HepG2 (cell line): ENCODE measurements at regions not wholly inside any gene's neighbourhood (a gene's known extent, or its start where the extent isn't known, plus 50 kb on each side); places are given as distances from the start of the nearest gene placed in this dataset.

Experiments used
- ATF7-NPFF ChIP-seq: sonication (generic); formaldehyde crosslinking; IDR thresholded peaks from 2 replicates; pipeline ENCODE4 v1.8.1; 2023; ENCODE audit warnings: mild to moderate bottlenecking, low read depth, missing genetic modification reagents, moderate library complexity
- ETV5 ChIP-seq: IDR thresholded peaks from 2 replicates; pipeline ENCODE4 v1.6.1; 2018; ENCODE audit warnings: missing biosample characterization, missing genetic modification reagents, inconsistent platforms, borderline replicate concordance
- GFI1 ChIP-seq: sonication (generic); formaldehyde crosslinking; IDR thresholded peaks from 2 replicates; pipeline ENCODE4 v1.5.0; 2020; ENCODE audit warnings: missing genetic modification reagents, mild to moderate bottlenecking, borderline replicate concordance
- KLF6 ChIP-seq: IDR thresholded peaks from 2 replicates; pipeline ENCODE4 v1.8.0; 2016; ENCODE audit warnings: missing biosample characterization, missing genetic modification reagents
- MXD4 ChIP-seq: IDR thresholded peaks from 2 replicates; pipeline ENCODE4 v1.6.1; 2016; ENCODE audit warnings: mild to moderate bottlenecking, missing biosample characterization, missing genetic modification reagents
- TAF1 ChIP-seq: sonication (generic); formaldehyde crosslinking; IDR thresholded peaks from 2 replicates; pipeline ENCODE4 v1.4.0; 2020; ENCODE audit warnings: missing genetic modification reagents
- ZNF136 ChIP-seq: sonication (generic); formaldehyde crosslinking; IDR thresholded peaks from 2 replicates; pipeline ENCODE4 v1.8.1; 2022; ENCODE audit warnings: low read depth, mild to moderate bottlenecking, moderate library complexity, missing genetic modification reagents
- ZNF180 ChIP-seq: sonication (generic); formaldehyde crosslinking; IDR thresholded peaks from 2 replicates; pipeline ENCODE4 v1.4.0; 2020; ENCODE audit warnings: low read depth, missing genetic modification reagents, borderline replicate concordance
- ZNF251 ChIP-seq: sonication (generic); formaldehyde crosslinking; IDR thresholded peaks from 2 replicates; pipeline ENCODE4 v1.9.0; 2021; ENCODE audit warnings: mild to moderate bottlenecking, missing genetic modification reagents
- ZNF256 ChIP-seq: sonication (generic); formaldehyde crosslinking; conservative IDR thresholded peaks from 2 replicates; pipeline ENCODE4 v1.4.0; 2020; ENCODE audit warnings: missing genetic modification reagents
- ZNF878 ChIP-seq: sonication (generic); formaldehyde crosslinking; IDR thresholded peaks from 2 replicates; pipeline ENCODE4 v1.8.1; 2023; ENCODE audit warnings: mild to moderate bottlenecking, missing genetic modification reagents, moderate library complexity
- TF ChIP-seq, protein P1 (sequence below): sonication (generic); formaldehyde crosslinking; IDR thresholded peaks from 2 replicates; pipeline ENCODE4 v1.8.1; 2023; ENCODE audit warnings: mild to moderate bottlenecking, missing genetic modification reagents
- TF ChIP-seq, protein P2 (sequence below): sonication (generic); formaldehyde crosslinking; IDR thresholded peaks from 2 replicates; pipeline ENCODE4 v1.4.0; 2020; ENCODE audit warnings: mild to moderate bottlenecking, missing genetic modification reagents
- TF ChIP-seq, protein P3 (sequence below): IDR thresholded peaks from 2 replicates; pipeline ENCODE4 v1.6.1; 2018; ENCODE audit warnings: missing genetic modification reagents, mild to moderate bottlenecking, missing compliant biosample characterization

DNA sequence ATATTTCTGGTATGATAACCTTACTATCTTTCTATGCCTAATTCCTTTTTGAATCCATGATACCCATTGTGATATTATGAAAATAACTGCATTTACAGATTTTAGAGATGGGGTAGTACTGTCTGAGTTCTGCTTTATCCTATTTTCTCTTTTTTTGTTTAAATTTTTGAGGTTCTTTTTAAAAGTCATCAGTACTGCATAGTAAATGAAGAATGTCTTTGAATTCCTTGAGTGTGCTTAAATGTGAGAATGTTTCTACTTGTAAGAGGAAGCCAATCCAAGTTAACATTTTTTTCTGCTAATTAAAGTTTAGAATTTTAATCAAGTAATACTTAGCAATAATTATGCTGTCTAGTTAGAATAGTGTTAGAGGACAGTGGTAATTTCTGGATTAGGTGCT is 474.6 kb downstream of the PCNX1 start (continued):
- TF ChIP-seq, protein P1, sequence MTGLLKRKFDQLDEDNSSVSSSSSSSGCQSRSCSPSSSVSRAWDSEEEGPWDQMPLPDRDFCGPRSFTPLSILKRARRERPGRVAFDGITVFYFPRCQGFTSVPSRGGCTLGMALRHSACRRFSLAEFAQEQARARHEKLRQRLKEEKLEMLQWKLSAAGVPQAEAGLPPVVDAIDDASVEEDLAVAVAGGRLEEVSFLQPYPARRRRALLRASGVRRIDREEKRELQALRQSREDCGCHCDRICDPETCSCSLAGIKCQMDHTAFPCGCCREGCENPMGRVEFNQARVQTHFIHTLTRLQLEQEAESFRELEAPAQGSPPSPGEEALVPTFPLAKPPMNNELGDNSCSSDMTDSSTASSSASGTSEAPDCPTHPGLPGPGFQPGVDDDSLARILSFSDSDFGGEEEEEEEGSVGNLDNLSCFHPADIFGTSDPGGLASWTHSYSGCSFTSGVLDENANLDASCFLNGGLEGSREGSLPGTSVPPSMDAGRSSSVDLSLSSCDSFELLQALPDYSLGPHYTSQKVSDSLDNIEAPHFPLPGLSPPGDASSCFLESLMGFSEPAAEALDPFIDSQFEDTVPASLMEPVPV (CRISPR knock-in tag) = no peak
- TF ChIP-seq KLF6 (CRISPR knock-in tag) = no peak
- TF ChIP-seq ZNF136 (CRISPR knock-in tag) = no peak
- no peak for TF ChIP-seq ETV5 (CRISPR knock-in tag)
- no peak for TF ChIP-seq ZNF251 (CRISPR knock-in tag)
- no peak for TF ChIP-seq ZNF180
- TF ChIP-seq MXD4 (CRISPR knock-in tag) = no peak
- no peak for TF ChIP-seq ZNF256 (CRISPR knock-in tag)
- TF ChIP-seq GFI1 (CRISPR knock-in tag) = no peak
- TF ChIP-seq ATF7-NPFF = no peak
- TF ChIP-seq, protein P2, sequence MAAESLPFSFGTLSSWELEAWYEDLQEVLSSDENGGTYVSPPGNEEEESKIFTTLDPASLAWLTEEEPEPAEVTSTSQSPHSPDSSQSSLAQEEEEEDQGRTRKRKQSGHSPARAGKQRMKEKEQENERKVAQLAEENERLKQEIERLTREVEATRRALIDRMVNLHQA (CRISPR knock-in tag) = no peak
- no peak for TF ChIP-seq ZNF878 (CRISPR knock-in tag)
- TF ChIP-seq, protein P3, sequence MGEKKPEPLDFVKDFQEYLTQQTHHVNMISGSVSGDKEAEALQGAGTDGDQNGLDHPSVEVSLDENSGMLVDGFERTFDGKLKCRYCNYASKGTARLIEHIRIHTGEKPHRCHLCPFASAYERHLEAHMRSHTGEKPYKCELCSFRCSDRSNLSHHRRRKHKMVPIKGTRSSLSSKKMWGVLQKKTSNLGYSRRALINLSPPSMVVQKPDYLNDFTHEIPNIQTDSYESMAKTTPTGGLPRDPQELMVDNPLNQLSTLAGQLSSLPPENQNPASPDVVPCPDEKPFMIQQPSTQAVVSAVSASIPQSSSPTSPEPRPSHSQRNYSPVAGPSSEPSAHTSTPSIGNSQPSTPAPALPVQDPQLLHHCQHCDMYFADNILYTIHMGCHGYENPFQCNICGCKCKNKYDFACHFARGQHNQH (CRISPR knock-in tag) = no peak
- no peak for TF ChIP-seq TAF1
